Psoas muscle (tissue), 7 donors: ENCODE measurements at regions not wholly inside any gene's neighbourhood (a gene's known extent, or its start where the extent isn't known, plus 50 kb on each side); places are given as distances from the start of the nearest gene placed in this dataset.
"Not testable (repeated sequence)": the region's sequence is repeated elsewhere in the genome, so short reads cannot be mapped to it uniquely, and the experiment has no call there.

ENCODE experiments used
- ATAC-seq, 4 donors: fragments of 200-7000 bp; cut with Tn5 transposase; one replicate each; pipeline ENCODE4 v1.9.1; 2020; ENCODE audit warnings: moderate library complexity in 3 of 4, mild to moderate bottlenecking in 2 of 4
- DNase-seq, 2 donors: peaks; one replicate each; pipeline ENCODE4 v3.0.0-alpha.2; 2020
- H3K27ac ChIP-seq: fragments of 200-600 bp; one replicate; pipeline ENCODE4 v1.8.0; 2022
- H3K27me3 ChIP-seq, 3 donors: fragments of 200-600 bp in 1 of 3; one replicate each; pipeline versions ENCODE4 v1.6.1 to v1.8.0; 2013 to 2022; ENCODE audit warnings: low read length in 2 of 3, mild to moderate bottlenecking in 2 of 3, moderate library complexity in 1 of 3; ENCODE audit not compliant: insufficient read depth in 3 of 3
- H3K36me3 ChIP-seq, 2 donors: fragments of 200-600 bp in 1 of 2; one replicate each; pipeline versions ENCODE4 v1.6.1 to v1.8.0; 2013 to 2022; ENCODE audit warnings: low read depth in 1 of 2, mild to moderate bottlenecking in 1 of 2, moderate library complexity in 1 of 2; ENCODE audit not compliant: insufficient read depth in 1 of 2
- H3K4me1 ChIP-seq: fragments of 200-600 bp; one replicate; pipeline ENCODE4 v1.8.0; 2022
- H3K4me3 ChIP-seq: fragments of 200-600 bp; one replicate; pipeline ENCODE4 v1.8.0; 2022; ENCODE audit warnings: mild to moderate bottlenecking
- H3K9me3 ChIP-seq: fragments of 200-600 bp; one replicate; pipeline ENCODE4 v1.8.0; 2022
- WGBS, 3 donors: extraction: QIAGEN DNeasy Blood & Tissue Kit; methylation state at CpG; one replicate each; pipeline versions ENCODE4 v1.1.6 to v1.1.7; 2013; 5-methylcytosine and 5-hydroxymethylcytosine counted together
- intact Hi-C, 2 donors: fragments of 100-400 bp; cut with DNase I; formaldehyde crosslinking; loops; one replicate each; pipeline versions ENCODE4 v1.11.0 to v1.14.2; 2022
- TF ChIP-seq, protein P1 (sequence below): fragments of 200-600 bp; IDR thresholded peaks from one replicate; pipeline ENCODE4 v1.8.0; 2022; ENCODE audit warnings: antibody characterized with exemption
- donor health status: healthy with polysubstance abuse.
- donor health status: DM: no; HTN: no; CAD: no; lungs with moderate emphysema.
- donor health status: Bipolar disorder and iron deficiency.
- donor health status: healthy.
- donor health status: DM: yes; HTN: yes; CAD: no.
- donor health status: DM: no; HTN: no; CAD: no.
- donor health status: DM: yes; HTN: yes; CAD: no.

DNA sequence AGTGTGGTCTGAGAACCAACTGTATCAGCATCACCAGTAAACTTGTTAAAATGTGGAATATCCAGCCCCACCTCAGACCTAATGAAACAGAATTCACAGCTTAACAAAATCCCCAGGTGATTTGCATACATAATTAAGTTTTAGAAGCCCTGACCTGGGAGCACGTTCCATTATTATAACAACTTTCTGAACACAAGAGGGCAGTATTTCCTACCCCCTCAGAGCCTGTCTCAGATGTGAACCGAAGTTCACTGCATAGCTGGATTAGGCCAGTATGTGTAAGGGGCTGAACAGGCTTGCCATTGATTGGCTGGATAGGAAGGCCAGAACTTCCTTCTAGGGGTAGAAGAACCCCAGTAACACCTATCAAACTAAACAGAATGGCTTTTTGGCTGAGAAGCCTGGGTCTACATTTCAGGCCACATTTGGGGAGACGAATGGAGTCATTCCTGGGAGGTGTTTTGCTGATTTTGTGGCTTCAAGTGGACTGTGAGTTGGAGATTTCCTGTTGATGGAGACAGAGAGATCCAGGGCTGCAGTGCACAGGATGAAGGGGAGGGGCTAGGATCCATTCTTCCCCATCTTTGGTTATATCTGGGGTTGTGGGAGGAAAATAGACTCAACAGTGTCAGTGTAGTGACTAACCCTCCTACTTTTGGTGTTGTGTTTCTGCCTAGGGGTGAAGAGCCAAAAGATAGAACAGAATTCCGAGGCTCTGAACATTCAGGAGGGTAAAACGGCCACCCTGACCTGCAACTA is 94.7 kb upstream of the OR4E1 start:
- ATAC-seq (no peak), DNase-seq (no peak)
- TF ChIP-seq, protein P1, sequence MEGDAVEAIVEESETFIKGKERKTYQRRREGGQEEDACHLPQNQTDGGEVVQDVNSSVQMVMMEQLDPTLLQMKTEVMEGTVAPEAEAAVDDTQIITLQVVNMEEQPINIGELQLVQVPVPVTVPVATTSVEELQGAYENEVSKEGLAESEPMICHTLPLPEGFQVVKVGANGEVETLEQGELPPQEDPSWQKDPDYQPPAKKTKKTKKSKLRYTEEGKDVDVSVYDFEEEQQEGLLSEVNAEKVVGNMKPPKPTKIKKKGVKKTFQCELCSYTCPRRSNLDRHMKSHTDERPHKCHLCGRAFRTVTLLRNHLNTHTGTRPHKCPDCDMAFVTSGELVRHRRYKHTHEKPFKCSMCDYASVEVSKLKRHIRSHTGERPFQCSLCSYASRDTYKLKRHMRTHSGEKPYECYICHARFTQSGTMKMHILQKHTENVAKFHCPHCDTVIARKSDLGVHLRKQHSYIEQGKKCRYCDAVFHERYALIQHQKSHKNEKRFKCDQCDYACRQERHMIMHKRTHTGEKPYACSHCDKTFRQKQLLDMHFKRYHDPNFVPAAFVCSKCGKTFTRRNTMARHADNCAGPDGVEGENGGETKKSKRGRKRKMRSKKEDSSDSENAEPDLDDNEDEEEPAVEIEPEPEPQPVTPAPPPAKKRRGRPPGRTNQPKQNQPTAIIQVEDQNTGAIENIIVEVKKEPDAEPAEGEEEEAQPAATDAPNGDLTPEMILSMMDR = no peak
- no peak overlapping the region for H3K27ac ChIP-seq
- H3K9me3 ChIP-seq = no peaks in the 10 kb centered on the region
- no peaks in the 10 kb centered on the region for H3K36me3 ChIP-seq
- H3K4me3 ChIP-seq = no peak overlapping the region
- 44 to 49% (median 46%) methylated on average over 5 of the region's 5 CpGs for WGBS, 3 donors
- intact Hi-C loops = no loop called here
- H3K4me1 ChIP-seq = no peaks in the 10 kb centered on the region
- H3K27me3 ChIP-seq = no peaks in the 10 kb centered on the region

DNA sequence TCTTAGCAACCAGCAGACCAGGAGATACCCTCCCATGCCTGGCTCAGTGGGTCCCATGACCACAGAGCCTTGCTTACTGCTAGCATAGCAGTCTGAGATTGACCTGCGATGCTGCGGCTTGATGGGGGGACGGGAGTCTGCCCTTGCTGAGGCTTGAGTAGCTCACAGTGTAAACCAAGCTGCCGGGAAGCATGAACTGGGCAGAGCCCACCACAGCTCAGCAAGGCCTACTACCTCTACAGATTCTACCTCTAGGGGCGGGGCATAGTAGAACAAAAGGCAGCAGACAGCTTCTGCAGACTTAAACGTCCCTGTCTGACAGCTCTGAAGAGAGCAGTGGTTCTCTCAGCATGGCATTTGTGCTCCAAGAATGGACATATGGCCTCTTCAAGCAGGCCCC is 86.7 kb upstream of the OR4E1 start:
- H3K27me3 ChIP-seq, H3K4me1 ChIP-seq, intact Hi-C loops, H3K27ac ChIP-seq, H3K4me3 ChIP-seq, H3K9me3 ChIP-seq, H3K36me3 ChIP-seq, DNase-seq, ATAC-seq: not testable (repeated sequence)
- WGBS, 3 donors = 46 to 64% (median 58%) methylated on average over 6 of the region's 6 CpGs

DNA sequence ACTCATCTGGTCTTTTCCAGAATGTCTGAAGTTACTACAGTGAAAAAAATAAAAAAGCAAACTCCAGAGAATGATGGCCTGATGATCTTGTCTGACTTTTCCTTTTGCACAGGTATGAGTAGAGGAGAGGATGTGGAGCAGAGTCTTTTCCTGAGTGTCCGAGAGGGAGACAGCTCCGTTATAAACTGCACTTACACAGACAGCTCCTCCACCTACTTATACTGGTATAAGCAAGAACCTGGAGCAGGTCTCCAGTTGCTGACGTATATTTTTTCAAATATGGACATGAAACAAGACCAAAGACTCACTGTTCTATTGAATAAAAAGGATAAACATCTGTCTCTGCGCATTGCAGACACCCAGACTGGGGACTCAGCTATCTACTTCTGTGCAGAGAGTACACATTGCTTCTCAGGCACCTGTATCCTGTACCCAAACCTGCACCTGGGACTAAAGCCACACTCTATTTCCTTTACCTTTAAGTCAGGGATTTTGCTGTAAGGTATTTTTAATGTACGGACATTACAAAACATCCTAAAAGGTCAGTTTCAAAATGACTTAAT is 75.8 kb upstream of the OR4E1 start:
- ATAC-seq (no peak), DNase-seq (no peak)
- Histone ChIP-seq H3K4me1 (no peaks in the 10 kb centered on the region), H3K36me3 (no peaks in the 10 kb centered on the region), H3K27ac (no peak overlapping the region), H3K27me3 (no peaks in the 10 kb centered on the region), H3K4me3 (no peak overlapping the region), H3K9me3 (peaks cover 5% of the 10 kb centered on the region)
- WGBS, 3 donors = 67 to 68% (median 67%) methylated on average over 5 of the region's 5 CpGs
- intact Hi-C loops = no loop called here
- TF ChIP-seq, protein P1 = no peak

DNA sequence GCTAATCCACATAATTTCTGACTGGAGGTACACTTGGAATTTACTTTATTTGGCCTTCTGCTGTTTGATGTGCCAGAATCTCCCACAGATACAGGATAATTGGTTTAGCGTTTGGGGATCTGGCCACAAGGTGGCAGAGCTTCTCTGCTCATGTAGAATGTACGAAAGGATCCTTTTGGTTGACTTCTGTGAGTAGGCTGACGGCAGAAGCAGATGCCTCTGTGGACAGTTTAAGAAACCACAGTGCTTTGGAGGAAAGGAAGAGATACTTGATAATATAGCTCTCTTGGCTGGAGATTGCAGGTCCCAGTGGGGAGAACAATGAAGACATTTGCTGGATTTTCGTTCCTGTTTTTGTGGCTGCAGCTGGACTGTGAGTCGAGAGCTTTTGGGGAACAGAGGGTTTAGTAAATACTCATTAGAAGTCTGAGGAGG is 75.3 kb upstream of the OR4E1 start:
- TF ChIP-seq, protein P1 = no peak
- H3K9me3 ChIP-seq = peaks cover 5% of the 10 kb centered on the region
- H3K36me3 ChIP-seq = no peaks in the 10 kb centered on the region
- DNase-seq = no peak
- H3K4me1 ChIP-seq = no peaks in the 10 kb centered on the region
- H3K4me3 ChIP-seq = no peak overlapping the region
- ATAC-seq = no peak
- H3K27me3 ChIP-seq = no peaks in the 10 kb centered on the region
- intact Hi-C loops = no loop called here
- 11 to 15% (median 11%) methylated on average over 5 of the region's 5 CpGs for WGBS, 3 donors
- no peak overlapping the region for H3K27ac ChIP-seq

DNA sequence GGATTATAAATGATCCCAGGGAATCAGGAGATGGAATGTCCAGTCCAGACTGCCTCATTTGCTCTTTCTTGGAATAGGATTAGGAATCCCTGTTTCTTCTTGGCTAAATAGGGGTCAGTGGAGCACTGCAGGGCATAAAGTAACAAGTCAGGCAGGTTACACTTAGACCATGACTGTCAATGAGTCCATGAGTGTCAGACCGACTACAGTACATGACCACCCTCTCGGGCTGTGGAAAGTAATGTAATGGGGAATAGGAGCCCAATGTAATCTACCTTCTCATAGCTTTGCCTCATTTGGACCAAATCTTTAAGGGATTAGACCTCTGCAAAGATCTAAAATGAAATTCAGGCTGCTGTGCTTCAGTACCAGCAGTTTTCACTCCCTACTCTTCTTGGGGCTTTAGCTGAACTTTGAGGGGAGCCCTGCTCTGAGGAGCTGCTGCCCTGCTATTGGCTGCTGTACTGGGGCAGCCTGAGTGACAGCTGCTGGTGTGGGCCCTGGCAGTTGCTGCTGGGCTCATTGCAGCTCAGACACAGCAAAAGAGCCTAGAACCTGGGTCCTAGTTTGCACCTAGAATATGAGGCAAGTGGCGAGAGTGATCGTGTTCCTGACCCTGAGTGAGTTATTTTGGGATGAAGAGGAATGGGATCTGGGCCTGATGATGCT is 62.2 kb upstream of the OR4E1 start:
- H3K27ac ChIP-seq = no peak overlapping the region
- TF ChIP-seq, protein P1 = no peak
- ATAC-seq = no peak
- no peak for DNase-seq
- intact Hi-C loops = no loop called here
- no peak overlapping the region for H3K4me3 ChIP-seq
- no peaks in the 10 kb centered on the region for H3K4me1 ChIP-seq
- 61 to 73% (median 66%) methylated on average over 4 of the region's 4 CpGs for WGBS, 3 donors
- peaks cover 0 to 2% (median 0%) of the 10 kb centered on the region in 3 donors for H3K27me3 ChIP-seq
- H3K36me3 ChIP-seq = no peaks in the 10 kb centered on the region
- no peaks in the 10 kb centered on the region for H3K9me3 ChIP-seq
